G401 (cell line): ENCODE measurements at regions not wholly inside any gene's neighbourhood (a gene's known extent, or its start where the extent isn't known, plus 50 kb on each side); places are given as distances from the start of the nearest gene placed in this dataset.
"Not testable (repeated sequence)": the region's sequence is repeated elsewhere in the genome, so short reads cannot be mapped to it uniquely, and the experiment has no call there.

ENCODE experiments used
- DNase-seq: peaks from one replicate; pipeline ENCODE4 v3.0.0-alpha.2; 2015; ENCODE audit warnings: low spot score
- in situ Hi-C: cut with HindIII; loops from 2 replicates; pipeline ENCODE4 v1.10.0; 2016; ENCODE audit warnings: low sequenced_read_pairs, mixed read lengths

DNA sequence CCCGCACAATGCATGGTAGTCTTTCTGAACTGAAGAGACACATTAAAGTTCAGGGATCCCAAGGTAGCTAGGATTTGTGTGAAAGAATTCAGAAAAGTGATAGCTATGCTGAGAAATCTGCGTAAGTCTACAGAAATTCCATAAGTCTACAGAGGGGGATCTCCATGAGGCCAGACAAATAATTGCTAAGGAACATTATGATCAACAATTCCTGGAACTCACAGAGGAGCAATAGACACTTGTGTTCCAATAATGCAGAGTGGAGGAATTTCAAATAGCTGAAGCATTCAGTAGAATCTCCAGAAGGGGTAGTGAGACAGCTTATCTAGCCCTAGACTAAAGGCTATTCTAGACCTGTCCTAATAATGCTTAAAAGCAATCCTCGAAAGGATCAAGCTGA is 315.7 kb upstream of the ECI2 start:
- in situ Hi-C loops = no loop called here
- no peak for DNase-seq

GRCh38 chr6:4450237-4450636 is 314.9 kb upstream of the ECI2 start:
- no peak for DNase-seq
- in situ Hi-C loops = no loop called here

GRCh38 chr6:4449409-4449808 is 314.0 kb upstream of the ECI2 start:
- no peak for DNase-seq
- in situ Hi-C loops = no loop called here

- in situ Hi-C loops = no loop called here
- no peak for DNase-seq
These were observed 313.5 kb upstream of the ECI2 start for GRCh38 chr6:4448841-4449240.

GRCh38 chr6:4447639-4448330 is 312.4 kb upstream of the ECI2 start:
- in situ Hi-C loops = no loop called here
- no peak for DNase-seq

DNA sequence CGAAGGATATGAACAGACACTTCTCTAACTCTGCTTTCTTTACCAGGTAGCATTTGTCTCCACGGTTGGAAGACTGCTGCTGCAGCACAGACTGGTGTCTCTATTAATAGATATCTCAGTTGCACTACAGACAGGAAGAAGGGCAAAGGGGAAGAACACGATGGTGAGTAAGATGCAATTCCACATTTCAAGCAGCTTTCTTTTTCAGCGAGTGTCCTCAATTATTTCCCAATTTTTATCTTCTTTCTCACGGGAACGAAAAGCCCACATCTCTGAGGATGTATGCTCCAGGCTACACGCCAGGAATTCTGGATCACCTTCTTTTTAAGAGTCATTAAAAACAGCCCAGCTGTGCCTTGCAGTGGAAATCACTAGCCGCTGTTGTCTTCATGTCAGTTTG is 311.6 kb upstream of the ECI2 start:
- in situ Hi-C loops = no loop called here
- DNase-seq = no peak

DNA sequence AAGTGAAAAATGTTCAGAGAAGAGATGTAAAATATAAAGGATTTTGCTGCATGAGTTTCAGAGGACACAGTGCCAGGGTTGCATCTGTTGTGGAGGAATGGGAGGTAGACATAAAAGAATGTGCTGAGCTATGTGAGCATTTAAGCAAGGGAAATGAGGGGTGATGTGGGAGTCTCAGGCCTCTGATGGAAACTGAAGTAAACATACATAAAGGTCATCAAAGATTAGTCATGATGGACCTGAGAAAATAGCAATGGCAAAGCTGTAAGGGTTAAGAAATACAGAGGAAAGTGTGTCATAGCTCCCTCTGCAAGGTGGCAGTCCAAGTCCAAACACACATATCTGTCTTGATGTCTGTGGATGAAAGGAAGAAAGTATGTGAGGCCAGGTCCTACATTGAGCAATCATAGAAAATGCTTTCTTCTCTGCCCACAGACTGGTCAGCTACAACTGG is 306.6 kb upstream of the ECI2 start:
- in situ Hi-C loops = no loop called here

DNA sequence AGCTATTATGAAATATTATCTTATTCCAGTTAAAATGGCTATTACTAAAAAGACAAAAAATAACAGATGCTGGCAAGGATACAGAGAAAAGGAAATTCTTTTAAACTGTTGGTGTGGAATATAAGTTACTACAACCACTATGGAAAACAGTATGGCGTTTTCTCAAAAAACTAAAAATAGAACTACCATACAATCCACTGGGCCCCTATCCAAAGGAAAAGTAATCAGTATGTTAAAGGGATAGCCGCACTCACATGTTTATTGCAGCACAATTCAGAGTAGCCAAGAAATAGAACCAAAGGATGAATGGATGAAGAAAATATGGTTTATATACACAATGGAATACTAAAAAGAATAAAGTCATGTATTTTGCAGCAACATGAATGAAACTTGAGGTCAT is 303.8 kb upstream of the ECI2 start:
- in situ Hi-C loops = no loop called here
- no peak for DNase-seq

More for the DNA sequence above, 306.6 kb upstream of the ECI2 start:
- DNase-seq = no peak

GRCh38 chr6:4437342-4437741 is 302.0 kb upstream of the ECI2 start:
- in situ Hi-C loops = no loop called here
- DNase-seq = no peak

DNA sequence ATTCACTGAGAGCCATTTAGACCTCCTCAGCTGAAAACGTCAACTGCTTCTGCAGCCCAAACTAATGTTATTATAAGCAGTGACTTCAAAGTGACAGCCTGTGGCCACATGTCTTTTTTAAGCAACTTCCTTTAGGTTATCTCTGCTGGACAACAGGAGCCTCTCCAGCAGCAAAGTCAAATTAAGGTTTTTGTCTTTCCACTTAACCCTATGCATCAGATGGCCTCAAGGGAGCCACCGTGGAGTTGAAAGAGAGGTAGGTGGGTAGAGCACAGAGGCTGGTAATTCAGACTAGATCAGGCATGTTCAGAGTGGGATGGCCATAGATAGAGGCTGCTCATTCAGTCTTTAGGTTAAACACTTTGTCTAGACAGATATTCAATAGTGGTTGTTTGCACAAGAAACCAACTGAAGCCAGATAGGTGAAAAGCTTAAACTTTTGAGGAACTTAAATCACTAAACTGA is 300.6 kb upstream of the ECI2 start:
- no peak for DNase-seq
- in situ Hi-C loops = no loop called here

DNA sequence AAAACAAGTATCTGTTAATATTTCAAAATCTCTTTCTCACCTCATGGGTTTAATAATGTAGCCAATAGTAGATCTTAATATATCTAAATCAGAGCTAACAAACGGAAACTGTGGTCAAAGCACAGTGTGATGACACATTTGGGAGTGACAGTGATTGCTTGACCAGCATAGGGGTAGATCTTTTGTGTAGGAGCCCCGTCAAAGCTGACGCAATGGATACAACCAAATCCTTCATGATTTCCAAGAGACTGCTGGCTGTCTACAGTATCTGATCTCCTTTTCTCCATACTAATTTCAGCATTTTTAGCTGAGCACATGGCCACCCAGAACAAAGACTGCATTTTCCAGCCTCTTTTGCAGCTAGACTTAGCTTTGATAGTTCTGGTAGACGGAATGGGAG is 299.3 kb upstream of the ECI2 start:
- DNase-seq = no peak
- in situ Hi-C loops = no loop called here

DNA sequence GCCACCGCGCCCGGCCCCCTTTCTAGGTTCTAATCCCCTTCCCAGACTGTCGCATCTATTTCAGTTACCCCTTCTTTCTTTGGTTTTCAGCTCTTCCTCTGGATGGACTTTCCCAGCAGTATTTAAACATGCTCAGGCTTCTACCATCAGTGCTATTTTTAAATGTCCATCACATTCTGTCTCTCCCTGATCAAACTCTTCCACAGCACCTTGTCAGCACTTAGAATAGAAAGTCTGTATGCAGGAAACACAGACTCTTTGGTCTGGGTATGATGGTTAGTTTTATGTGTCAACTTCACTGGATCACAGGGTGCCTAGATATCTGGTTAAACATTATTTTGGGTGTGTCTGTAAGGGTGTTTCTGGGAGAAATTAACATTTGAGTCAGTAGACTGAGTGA is 297.8 kb upstream of the ECI2 start:
- in situ Hi-C loops = no loop called here
- DNase-seq = no peak

GRCh38 chr6:4426968-4427367 is 291.6 kb upstream of the ECI2 start:
- in situ Hi-C loops = no loop called here
- no peak for DNase-seq

DNA sequence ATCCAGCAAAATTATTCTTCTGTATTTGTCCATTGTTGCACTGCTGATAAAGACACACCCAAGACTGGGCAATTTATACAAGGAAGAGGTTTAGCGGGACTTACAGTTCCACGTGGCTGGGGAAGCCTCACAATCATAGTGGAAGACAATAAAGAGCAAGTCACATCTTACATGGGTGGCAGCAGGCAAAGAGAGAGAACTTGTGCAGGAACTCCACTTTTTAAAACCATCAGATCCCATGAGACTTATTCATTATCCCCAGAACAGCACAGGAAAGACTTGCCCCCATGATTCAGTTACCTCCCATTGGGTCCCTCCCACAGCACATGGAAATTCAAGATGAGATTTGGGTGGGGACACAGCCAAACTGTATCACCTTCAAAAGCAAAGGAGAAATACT is 286.5 kb upstream of the ECI2 start:
- no peak for DNase-seq

DNA sequence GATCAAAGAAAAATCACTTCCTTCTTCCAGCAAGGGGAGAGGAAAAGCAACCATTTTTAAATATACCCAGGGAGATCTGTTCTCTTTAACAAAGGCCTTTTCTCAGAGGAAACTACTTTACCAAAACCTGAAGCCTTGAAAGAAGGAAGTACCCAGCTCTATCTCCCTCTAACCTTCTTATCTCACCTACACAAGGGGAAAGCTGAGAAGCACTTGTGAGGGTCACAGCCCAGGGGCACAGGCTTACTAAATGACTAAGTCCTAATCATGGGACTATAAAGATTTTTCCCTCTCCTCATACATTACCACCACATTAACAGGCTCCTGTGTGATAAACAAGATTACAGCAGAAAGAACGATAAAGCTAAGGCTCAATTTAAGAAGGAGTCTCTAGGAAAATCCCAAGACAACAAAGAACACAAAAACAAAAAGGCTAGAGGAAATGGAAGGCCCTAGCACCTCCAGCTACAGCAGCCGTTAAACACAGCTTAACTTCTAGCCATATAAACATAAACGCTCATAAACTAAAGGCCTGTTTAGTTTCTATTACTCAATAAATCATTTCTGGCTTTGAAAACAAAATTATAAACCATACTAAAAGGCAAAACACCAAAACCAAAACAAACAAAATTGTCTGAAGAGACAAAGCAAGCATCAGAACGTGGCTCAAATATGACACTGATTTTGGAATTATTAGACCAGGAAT is 284.9 kb upstream of the ECI2 start:
- in situ Hi-C loops = no loop called here
- DNase-seq = no peak

More for the DNA sequence above, 286.5 kb upstream of the ECI2 start:
- in situ Hi-C loops = no loop called here

DNA sequence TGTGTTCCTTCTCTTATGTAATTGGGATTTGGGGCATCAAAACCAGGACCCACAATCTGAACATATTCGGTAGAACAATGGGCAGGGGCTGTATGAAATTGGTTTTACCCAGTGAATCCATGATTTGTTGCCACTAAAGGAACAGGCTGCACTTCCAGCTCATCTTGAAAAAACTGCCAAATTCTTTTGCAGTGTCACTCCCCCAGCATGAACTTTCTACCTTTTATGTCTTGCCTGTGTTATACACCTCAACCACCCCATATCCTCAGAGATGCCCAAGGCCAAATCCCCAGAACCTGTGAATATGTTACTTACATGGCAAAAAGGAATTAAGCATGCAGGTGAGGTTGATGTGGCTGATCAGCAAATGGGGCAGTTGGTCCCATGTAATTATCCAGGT is 280.2 kb upstream of the ECI2 start:
- no peak for DNase-seq
- in situ Hi-C loops = no loop called here

GRCh38 chr6:4414078-4414477 is 278.7 kb upstream of the ECI2 start:
- in situ Hi-C loops, DNase-seq: not testable (repeated sequence)

- DNase-seq = no peak
- in situ Hi-C loops = no loop called here
These were observed 277.7 kb upstream of the ECI2 start for GRCh38 chr6:4413073-4413472.

GRCh38 chr6:4412488-4412887 is 277.1 kb upstream of the ECI2 start:
- DNase-seq = no peak
- in situ Hi-C loops = no loop called here

- in situ Hi-C loops = no loop called here
- DNase-seq = no peak
These were observed 276.7 kb upstream of the ECI2 start for GRCh38 chr6:4412077-4412476.

- DNase-seq, in situ Hi-C loops: not testable (repeated sequence)
These were observed 272.3 kb upstream of the ECI2 start for GRCh38 chr6:4407710-4408109.
